Colon (tissue), 2 donors: ENCODE measurements at regions not wholly inside any gene's neighbourhood (a gene's known extent, or its start where the extent isn't known, plus 50 kb on each side); places are given as distances from the start of the nearest gene placed in this dataset.
"Not testable (repeated sequence)": the region's sequence is repeated elsewhere in the genome, so short reads cannot be mapped to it uniquely, and the experiment has no call there.

Experiments used
- FAIRE-seq: peaks from 2 replicates; lab custom pipeline; 2012; peaks lifted over from hg19 to GRCh38; lab: Jason Lieb, UNC
- donor health status: control.
- donor health status: control.

DNA sequence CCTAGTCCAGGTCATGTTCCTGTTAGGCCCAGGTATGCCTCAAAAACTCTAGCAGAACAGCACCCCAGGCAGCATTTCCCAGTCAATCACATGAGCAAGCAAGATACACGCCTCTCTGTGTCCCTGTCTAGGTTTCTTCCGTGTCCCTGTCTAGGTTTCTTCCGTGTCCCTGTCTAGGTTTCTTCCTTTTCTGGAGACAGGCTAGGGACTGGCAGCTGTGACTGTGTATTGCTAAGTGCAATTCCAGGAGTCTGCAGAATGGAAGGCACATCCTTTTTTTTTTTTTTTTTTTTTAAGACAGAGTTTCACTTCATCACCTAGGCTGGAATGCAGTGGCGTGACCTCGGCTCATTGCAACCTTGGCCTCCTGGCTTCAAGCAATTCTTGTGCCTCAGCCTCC lies 77.6 kb downstream of the SETD4 start:
- no peak for FAIRE-seq

DNA sequence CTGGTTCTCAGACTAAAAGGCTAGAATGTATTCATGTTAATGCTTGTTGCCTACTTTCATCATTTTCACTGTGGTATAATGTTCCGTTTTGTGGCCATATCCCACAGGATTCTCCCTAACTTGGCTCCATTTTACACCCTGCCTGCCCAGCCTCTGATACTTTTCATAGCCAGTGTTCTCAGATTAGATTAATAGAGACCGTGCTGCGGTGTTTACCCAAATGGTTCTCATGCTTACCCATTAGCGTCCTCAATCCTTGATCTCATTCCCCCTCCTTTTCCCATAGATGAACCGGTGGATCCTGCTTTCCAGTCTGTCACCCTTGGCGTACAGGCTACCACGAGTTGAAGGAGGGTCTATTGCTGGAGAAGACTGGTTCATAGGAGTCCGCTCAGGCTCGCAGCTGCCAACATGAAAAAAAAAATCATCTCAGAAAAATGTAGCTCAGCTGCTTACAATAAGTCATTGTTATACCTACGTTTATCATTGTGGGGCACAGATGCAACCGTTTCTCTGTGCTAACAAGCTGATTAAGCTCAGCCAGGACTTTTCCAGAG lies 78.7 kb downstream of the SETD4 start:
- FAIRE-seq, result no peak

DNA sequence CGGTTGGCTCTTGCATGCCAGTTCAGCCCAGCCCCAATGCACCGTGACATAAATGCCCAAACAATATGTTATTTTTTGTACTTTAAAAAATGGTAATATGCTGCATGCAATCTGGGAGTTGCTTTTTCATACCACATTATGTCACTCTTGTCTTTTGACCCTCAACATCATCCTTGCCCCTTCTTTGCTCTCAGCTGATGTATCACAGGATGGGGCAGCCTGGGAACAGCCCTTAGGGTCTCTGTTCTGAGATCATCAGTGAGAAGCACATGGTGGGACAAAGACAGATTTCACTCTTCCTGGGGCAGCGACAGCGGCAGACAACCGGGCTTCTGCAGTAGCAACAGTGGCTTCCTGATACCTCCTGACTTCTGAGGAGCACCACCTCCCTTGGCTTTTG lies 79.5 kb downstream of the SETD4 start:
- FAIRE-seq, result no peak

DNA sequence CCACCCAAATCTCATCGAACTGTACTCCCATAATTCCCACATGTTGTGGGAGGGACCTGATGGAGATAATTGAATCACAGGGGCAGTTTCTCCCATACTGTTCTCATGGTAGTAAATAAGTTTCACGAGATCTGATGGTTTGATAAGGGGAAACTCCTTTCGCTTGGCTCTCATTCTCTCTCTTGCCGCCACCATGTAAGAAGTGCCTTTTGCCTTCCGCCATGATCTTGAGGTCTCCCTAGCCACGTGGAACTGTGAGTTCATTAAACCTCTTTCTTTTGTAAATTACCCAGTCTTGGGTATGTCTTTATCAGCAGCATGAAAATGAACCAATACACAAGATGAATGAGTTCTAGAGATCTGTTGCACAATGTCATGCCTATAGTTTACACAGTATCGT lies 82.5 kb downstream of the SETD4 start:
- FAIRE-seq, result not testable (repeated sequence)

DNA sequence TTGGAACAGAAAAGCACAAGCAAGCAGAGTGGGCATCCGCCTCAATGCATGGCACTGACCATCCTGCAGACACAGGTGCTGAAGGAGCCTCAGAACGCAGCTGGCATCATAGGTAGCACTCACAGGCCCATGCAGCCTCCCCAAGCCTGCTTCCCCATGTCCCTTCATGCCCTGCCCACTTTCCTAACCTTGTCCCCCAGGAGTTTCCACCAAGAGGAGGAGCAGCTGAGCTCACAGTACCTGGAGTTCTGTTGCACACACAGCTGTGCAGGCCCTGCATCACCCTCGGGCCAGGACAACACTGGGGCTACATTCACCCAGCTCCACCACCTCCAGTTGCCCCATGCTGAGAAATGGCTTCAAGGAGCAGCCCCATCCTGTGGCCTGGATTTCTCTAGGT lies 83.4 kb downstream of the SETD4 start:
- FAIRE-seq, result no peak

DNA sequence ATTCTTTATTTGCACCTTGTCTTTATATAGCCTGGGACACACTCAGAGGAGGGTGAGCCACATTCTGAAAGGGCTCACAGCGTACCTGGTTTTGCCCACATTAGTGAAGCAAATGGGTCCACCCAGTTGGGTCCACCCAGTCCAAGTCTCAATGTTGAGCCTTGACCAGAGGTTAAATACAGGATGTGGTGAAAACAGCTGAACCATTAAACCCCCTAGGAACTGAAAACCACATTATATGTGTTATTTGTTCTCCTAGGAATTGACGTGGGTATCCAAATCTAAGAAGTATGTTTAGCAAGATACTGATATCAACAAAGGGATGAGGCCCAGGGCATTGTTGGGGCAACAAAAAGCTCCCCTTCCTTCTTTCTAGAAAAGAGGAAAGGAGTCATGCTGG lies 83.8 kb downstream of the SETD4 start:
- FAIRE-seq, result no peak

DNA sequence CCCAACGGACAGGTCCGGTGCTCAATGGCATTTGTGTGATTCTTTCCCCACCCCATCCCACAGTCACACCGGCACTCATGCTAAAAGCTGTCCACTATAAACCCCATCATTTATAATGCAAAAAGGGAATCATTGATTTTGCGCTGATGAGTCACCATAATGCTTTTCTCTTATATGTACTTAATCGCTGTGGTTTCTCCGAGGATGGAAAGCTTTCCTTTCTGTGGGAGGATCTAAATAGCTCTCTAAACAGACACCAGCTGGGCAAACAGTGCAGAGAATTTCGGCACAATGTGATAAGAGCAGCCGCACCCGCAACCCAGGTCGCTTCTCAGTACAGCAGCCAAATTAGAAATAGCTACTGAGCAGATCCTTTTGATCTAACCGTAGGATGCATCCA lies 85.6 kb downstream of the SETD4 start:
- FAIRE-seq, result no peak

DNA sequence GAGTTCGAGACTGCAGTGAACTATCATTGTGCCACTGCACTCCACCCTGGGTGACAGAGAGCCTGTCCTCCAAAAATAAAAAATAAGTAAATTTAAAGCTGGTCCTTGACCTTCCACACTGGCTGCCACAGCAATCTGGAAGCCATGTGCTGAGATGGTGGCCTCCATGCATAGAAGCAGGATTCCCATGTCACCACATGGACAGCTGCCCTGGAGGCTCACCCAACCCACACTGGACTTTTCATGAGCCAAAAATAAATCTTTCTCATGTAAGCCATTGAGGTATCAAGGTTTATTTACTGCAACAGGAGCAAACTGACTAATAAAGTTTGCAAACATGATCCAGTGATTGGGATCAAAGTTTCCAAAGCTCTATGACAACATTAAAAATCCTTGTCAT lies 88.5 kb downstream of the SETD4 start:
- no peak for FAIRE-seq

DNA sequence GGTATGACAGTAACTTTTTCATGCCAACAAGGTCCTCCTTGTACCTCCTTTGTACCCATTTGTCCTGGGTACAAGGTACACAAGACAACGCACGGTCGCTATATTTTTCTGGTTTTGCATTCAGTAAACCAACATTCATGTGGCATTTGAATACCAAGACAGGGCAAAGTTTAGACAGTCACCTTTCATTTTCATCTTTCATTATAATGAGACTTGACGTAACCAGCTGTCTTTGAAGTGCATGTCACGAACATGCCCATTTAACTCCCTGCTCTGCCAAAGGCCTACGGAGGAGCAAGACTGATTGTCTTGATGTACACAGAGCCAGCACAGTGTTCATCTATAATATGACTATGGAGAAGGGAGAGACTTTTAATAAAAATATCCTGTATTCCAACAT lies 91.0 kb downstream of the SETD4 start:
- no peak for FAIRE-seq

DNA sequence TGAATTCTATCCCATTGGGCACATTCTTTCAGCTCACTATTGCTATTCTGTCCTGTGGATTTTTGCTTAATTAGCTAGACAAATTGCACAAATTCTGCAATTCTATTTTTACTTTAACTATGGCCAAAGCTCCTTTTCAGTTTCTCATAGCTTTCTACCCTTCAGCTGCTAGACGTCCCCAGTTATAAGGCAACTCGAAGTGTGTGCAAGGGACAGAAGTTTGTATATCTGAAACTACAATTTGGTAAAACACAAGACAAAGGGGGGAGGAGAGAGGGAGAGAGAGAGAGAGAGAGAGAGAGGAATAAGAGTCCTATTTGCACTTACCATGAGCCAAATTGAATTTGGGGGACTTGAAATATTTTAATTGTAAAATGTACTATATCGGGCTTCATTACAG lies 91.8 kb downstream of the SETD4 start:
- no peak for FAIRE-seq

DNA sequence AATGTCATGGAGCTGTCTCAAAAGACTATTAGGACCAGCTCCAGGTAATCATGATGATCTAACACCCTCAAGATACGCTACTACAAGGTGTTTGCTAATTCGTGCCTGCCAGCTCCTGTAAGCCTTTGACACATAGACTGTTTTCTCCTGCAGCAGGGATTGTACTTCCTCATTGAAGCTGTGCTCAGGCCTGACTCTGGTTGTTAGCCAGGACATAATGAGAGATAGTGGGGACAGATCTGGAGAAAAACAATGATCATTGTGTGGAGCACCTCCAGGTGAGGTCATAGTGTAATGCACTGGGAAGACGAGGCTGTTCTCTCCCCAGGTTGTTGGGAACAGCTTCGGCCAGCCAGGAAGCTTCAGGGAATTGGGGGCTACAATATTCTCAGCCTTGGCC lies 94.6 kb downstream of the SETD4 start:
- no peak for FAIRE-seq

DNA sequence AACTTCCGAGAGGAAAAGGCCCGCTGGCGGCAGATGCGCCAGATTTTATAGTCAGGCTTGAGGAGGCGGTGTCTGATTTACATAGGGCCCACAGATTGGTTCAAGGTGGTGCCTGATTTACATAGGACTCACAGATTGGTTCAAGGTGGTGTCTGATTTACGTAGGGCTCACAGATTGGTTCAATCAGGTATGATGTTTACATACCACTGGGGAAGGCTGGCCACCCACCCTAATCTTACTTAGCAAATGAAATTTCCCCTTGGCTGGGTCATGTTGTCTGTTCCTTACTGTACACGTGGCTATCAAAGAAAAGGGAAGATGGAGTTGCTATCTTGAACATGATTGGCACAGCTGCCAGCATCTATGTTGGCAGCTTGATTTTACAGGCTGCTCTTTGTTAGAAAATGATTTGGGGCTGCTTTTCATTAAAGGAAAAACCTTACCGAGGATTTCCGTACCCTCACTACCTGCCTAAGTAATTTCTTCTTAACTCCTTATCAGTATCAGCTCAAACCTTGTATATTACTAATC lies 96.3 kb downstream of the SETD4 start:
- FAIRE-seq, result no peak

DNA sequence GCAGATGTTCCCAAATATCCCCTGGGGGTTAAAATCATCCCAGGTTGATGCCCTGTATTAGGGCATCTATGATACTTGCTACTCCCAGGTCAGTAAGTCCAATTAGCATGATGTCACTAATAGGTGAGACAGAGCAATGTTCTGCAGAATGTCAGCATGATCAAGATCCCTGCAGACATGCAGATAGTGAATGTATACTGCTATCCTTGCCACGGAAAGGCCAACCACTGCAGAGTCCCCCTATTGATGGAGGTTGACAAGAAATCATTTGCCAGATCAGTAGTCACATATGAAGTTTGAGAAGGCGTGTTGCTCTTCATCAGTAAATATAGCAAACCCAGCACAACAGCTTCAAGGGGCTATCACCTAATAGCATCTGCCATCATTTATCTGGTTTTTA lies 97.4 kb downstream of the SETD4 start:
- FAIRE-seq, result no peak

DNA sequence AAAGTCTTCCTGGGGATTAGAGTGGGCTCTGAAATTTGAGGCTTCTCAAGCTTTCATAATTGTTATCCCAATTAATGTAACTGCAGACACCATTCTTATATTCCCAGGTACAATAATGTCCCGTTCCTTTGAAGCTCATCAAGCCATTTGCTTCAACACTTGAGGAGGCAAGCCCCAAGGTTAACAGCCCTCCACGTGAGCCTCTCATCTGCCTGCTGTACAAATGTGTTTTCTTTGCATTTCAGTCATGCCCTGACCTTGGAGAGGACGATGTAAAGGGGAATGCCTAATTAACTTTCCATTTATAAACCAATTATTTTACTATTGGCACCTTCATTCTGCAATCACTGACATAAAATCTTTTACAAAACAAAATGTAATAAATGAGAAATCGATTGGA lies 106.3 kb downstream of the SETD4 start:
- FAIRE-seq, result no peak

DNA sequence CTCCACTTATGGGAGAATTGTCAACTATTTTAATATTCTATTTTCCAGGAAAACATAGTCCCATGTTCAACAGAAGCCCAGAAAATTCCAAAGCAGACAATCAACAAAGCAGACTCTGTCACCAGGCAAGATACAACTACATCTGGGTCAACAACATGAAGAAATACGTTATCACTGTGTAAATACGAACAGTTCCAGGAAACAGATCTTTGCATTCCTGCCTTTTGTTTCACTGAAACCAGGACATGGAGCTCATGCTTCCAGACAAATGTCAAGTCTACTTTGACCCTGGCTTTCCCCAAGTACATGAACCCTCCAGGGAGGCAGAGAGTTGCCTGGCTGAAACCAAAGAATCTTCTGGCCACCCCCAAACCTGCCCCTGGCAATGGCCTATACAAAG lies 106.7 kb downstream of the SETD4 start:
- FAIRE-seq, result no peak

DNA sequence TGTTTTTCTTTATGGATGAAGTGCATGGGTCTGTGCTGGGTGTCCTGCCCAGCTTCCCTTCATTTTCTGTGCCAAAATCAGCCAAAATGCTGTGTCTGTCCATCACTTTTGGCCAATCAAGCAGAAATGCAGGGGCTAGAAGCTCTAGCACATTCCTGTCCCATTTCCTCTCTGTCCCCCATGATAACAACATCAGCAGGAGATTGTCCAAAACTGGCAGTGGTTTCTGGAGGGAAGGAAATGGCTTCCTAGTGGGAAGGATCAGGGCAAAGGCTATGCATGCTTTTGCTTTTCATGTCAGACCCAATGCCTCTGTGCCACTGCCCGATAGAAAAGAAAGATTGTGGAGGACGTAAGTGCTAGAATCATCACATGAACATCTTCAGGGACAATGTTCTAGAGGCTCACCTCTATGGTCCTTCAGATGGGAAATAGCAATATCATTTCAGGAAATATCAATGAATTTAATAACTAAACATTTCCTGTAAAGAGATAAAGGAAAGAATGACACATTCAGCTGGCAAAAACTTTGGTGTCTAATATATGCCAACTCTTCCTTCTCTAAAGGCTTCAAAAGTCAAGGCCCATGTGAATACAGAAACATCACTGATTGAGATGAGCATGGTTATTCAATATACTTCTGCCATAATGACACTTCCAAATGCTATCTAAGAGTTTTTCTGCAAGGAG lies 107.5 kb downstream of the SETD4 start:
- FAIRE-seq, result no peak

DNA sequence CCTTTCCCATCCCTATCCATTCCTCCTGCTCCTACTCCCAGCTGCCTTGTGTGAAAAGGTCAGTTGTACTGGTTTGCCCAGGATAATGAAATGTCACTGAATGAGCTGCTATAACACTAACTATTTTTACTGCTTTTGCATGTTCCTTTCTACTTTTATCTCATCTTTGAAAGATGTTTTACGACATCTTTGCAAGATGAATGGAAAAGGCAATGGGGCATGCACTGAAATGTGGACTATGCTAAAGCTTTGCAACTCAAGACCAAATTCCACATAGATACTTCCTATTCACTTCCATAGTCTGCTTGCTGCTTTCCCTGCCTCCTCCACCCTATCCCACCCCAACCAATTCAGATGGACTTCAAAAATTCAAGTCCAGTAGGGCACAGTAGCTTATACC lies 111.3 kb downstream of the SETD4 start:
- FAIRE-seq, result no peak

DNA sequence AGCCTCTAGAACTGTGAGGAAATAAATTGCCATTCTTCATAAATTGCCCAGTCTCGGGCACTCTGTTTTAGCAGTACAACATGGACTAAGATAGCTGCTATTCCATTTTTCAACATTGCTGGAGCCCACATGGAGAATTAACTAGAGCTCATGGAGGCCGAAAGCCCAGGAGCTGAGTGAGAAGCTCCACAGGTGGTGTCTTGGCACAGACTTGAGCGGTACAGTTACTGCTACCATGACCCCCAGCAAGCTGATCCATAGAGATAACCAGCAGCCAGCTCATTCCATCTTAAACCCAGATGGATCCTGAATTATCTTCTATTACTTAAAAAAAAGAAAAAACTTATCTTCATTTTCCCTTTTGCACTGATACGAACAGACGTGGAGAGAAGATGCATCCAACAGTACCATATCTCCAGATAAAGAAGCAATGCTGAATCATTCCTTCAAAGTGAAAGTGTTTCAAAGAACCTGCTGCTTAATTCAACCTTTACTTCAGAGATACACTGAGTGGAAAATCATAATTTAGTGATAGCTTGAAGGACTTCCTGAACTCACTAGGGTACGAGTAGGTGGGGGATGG lies 115.1 kb downstream of the SETD4 start:
- FAIRE-seq, result no peak

DNA sequence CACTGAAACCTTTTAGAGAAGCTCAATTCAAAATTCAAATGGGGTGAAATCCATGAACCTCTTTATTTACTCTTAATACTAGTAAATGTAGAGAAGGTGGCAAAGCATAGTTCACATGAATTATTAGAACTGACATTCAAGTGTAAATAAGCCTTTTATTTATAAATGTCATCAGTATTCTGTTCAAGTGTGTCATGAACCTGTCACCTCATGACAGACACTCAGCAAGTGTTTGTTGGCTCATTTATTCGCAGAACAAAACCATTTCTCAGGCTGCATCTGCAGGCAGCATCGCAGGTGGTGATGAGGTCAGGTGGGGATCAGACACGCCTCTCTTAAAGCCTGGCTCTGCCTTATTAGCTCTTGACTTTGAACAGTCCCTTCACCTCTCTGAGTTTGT lies 116.6 kb downstream of the SETD4 start:
- FAIRE-seq, result no peak

DNA sequence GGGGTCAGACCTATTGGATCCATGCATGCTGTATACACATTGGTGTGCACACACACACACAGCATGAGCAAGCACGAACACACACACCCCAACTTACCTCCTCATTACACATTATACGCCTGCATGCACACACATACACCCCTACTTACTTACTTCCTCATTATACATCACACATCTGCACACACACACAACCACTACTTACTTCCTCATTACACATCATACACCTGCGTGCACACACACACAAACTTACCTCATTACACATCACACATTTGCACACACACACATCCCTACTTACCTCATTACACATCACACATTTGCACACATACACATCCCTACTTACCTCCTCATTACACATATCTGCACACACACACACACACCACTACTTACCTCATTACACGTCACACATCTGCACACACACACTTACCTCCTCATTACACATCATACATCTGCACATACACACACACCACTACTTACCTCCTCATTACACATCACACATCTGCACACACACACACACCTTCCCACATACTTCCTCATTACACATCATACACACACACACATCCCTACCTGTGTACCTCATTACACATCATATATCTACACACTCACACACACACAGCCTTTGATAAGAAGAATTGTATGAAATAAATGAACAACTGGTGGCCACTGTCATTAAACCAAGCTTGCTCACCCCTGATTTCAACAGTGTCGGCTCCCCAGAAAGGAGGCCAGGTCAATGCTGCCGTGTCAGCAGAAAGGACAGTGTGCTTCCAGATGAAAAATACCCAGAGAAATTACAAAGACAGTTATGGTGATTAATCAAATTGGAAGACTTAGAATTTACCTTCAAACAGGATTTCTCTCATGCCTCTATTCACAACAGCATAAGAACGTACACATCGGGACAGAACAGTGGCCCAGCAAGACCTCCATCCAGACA lies 117.8 kb downstream of the SETD4 start:
- no peak for FAIRE-seq

DNA sequence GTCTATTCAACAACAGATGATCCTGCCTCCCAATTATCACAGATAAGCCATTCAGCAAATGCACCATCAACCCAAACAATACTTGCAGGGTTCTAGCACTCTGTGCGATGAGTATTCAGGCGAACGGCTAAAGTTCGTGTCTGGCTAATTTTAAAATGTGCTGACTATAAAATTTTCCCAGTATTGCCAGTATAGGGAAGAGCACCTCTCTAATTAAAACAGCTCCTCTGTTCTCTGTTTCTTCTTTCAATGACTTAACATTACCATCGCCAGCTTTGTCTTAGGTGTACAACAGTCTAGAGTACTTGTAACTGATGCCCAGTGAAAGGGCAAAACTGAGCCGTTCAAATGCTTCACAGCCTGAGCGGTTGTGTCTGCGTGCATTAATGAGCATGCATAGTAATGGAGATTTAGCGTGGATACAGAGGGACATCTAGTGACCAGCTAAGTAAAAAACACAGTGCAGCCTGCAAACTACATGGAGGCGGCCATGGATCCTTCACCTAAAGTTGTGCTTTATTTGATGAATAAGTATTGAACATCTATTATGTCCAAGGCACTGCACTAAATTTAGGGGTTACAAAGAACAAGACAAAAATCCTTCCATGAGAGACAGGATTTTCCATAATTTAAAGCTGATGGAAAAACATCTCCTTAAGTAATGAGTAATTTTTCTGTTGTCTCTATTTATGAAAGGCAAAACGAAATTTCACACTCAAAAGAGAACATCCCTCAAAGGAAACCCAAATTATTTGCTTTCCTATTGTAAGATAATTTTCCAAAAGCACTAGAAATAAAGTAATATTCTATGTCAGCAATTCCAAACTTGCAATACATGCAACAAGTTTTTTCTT lies 120.0 kb downstream of the SETD4 start:
- FAIRE-seq, result no peak

DNA sequence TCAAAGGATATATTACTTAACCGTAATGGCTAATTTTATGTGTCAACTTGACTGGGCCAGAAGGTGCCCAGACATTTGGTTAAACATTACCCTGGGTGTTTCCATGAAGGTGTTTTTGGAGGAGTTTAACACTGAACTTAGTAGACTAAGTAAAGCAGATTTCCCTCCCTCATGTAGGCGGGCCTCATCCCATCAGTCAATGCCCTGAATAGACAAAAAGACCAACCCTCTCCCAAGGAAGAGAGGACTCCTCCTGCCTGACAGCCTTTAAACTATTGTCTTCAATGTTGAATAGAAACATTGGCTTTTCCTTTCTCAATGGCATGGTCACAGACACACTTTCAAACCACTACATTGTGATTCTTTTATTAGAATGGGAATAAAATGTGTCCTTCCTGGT lies 121.9 kb downstream of the SETD4 start:
- FAIRE-seq, result no peak
